NCI-H1417 (cell line): ENCODE measurements at regions not wholly inside any gene's neighbourhood (a gene's known extent, or its start where the extent isn't known, plus 50 kb on each side); places are given as distances from the start of the nearest gene placed in this dataset.
"Not testable (repeated sequence)": the region's sequence is repeated elsewhere in the genome, so short reads cannot be mapped to it uniquely, and the experiment has no call there.

Experiments
- DNase-seq, 3 experiments: peaks; one replicate each; lab custom pipeline; 2025; lab: John Stamatoyannopoulos, UW

DNA sequence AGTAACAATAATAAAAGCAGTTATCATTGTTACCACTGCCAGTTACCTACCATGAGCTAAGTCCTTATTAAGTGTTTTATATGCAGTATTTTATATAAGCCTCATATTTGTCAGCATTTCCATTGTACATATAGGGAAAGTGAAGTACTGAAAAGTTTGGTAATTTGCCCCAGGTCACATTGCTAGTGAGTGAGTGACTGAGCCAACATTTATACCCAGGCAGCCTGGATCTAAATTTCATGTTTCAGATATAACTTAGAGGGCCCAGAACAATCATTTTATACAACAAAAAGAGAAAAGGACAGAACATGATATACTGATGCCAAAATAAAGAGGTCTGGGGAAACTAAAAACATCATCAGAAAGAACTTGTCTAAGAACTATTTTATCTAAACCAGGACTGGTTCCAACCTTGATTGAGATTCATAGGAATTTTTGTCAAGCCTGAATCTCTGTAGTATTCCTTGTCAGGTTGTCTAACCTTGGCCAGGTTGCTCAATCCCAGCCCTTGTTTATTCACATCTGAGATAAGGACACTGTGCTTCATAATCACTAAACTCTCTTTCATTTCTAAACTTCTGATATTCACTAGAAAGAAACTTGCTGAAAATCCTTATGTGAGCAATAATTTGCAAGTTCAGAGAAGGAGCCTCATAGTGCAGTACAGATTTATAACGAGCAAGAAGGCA lies 308.2 kb downstream of the IPMK start:
- no peak for DNase-seq

DNA sequence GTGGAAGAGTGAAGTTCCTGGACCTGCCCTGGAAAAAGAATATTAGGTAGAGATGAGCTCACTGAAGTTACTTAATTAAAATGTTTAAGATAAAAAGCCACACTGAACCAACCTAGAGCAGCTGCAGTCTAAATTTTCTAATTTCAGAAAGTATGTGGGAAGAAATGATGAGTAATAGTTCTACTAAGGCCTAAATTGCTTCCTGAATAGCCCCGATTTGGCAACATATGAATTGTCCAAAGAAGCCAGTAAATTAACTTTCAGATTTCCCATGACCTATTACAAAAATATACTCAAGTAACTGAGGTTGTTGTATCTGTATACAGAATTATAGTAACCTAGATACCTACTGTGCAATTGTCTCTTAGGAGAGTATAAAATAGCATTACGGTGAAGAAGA lies 312.6 kb downstream of the IPMK start:
- no peak for DNase-seq

DNA sequence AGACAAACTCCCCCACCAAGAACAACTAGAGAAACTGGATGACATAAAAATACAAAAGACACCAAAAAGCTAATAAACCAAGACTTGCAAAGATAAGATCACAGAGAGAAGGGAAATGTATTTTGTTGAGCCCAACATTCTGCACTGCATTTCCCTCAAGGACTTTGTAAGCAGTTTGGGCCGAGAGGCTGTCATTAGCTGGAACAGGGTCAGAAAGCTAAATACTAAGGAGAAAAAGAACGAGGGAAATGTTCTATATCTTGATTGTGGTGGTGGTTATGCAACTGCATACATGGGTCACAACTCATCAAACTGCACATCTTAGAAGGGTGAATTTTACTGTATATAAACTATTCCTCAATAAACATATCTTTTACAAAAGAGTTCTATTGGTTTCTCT lies 315.0 kb downstream of the IPMK start:
- no peak for DNase-seq

DNA sequence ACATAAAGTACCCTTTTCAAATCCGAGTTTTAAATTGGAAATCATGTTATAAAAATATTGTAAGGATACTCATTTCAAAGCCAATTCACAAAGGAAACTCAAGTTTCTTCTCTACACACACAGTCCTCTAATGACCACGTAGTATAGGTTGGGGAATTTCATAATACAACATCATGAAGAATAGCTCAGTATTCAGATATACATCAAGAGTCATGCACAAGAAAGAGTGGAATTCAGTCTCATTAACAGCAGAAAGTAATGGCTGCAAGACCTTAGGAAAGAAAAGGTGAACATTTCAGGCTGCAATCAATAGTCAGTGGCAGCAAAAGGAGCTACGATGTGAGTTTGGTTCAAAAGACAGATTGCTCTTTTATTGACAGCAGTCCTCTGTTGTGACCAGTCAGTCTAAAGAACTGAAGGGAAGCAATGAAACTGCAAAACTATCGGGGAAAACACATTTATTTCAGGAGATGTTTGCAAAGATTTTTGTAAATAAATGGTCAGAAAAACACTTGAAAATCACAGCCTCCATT lies 317.2 kb downstream of the IPMK start:
- no peak for DNase-seq

DNA sequence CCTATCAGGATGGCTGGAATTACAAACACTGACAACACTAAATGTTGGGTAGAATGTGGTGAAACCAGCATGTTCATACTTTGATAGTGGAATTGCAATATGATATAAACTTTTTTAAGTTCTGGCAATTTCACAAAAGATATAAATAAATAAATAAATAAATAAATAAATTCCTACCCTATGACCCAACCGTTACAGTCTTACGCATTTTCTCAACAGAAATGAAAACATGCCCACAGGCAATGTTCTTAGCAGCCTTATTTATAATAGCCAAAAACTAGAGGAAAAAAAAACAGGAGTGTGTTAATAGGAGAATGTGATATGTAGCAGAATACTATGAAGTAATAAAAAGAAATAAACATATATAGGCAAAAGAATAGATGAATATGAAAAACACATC lies 318.9 kb downstream of the IPMK start:
- no peak for DNase-seq

DNA sequence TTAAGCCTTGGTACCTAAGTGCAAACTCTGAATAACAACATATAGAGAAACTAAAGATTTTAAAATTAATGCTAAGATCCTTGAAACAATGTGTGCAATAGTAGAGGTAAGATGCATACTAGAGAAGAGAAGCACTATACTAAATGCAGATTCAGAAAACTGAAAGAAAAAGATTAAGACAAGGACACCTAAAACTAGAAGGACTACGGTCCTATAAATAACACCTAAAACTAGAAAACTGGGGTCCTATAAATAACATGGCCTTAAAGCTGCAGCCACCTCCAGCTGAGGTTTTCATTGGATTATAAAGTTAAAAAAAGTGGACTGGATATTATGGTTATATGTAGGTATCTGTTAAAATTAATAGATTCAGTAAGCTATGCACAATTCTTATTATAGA lies 320.9 kb downstream of the IPMK start:
- DNase-seq, result no peak

DNA sequence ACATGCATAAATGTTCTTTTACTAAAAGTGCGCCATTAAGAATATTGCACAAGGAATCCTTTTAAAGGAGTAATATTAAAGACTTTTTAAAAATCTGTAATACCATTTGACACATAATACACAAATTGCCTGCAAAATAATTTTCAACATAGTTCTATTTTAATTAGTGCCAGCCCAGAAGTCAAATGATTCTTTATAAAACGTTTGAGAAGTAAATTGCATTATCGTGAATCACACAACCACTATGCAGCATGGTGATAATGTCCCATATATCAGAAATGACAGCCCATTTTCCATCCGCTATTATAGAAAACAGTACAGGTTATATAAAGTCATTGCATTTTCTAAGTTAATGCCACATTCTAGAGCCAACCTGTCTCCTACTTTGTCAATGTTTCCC lies 324.0 kb downstream of the IPMK start:
- no peak for DNase-seq

DNA sequence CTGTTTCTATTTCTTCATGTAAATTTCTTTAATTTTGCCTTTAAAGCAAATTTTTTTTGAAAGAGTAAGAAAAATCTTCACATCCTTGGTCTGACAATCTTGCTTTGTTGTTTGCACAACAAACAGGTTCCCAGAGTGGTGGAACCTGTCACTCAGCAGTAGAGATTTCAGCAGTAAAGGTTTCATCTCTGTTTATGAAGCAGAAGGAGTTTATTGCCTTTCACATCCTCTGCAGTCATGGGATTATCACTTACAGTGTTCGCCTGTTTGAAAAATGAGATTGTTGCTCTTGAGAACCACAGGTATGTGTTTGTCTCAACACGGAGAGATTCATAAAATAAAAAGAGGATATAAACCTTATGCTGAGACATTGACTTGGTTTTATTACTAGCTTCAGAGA lies 342.6 kb downstream of the IPMK start:
- peak in 1 of 3 experiments; percentile 1 for DNase-seq

DNA sequence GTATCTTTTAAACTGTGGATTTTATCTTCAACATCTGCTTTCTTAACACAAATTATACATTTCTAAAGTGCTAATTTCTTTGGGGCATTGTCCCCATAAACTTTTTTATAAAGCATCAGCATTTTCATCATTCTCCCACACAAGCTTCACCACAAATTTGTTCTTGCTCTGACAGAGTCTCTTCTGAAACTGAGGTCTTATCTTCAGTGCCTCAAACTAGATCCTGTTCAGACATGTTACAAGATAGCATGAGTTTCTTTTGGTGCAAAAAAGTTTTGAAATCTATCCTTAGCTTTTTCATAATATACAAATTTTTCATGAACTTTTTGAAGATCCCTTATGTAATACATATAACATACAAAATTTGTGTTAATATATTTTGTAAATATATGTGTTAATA lies 346.6 kb downstream of the IPMK start:
- DNase-seq, result no peak

DNA sequence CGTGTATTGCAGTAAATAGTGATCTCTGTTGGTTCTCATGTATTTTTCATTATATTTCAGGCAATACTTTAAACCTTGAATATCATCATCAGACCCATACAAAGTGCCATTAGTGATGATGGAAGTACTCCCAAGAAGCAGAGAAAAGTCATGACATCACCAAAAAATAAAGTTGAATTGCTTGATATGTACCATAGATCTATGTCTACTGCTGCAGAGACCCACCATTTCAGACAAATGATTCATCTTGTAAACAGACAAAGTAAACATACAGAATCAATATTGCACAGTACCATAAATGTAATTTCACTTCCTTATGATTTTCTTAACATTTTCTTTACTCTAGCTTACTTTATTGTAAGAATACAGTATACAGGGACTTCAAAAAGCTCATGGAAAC lies 347.8 kb downstream of the IPMK start:
- DNase-seq, result no peak

DNA sequence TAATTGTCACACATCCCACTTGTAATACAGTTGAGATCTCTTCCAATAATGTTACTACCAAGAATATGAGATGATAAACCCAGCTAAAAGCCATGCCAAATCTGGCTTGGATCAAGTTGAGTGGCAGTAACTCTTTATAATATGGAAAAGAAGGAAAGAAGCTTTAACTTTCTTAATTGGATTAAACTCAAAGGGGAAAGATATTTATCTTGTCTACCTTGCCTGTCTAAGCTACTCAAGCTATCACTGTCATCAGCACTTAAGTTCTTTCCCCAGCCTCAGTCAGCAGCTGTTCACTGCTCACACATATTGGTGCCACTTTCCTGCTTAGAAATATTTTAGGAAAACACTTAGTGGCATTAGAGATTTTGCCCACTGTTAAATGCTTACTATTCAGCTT lies 350.7 kb downstream of the IPMK start:
- no peak for DNase-seq

DNA sequence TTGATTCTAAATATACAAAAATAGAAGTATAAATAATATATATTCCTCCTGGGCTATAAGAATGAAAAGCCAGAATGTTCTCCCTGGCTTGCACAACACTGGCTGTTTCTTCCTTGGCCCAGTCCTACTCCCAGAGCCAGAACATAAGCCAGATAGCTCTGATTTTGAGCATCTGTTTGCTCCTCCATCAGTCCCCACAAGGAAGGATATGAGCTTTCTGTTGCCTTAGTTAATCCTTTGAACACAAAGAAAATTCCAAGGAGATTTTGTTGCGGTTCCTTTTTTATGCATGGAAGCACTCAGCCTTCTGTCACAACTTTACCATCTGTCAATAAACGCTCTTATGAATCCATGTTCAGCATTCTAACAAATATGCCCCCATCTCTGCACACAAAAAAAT lies 361.8 kb downstream of the IPMK start:
- DNase-seq, result no peak

DNA sequence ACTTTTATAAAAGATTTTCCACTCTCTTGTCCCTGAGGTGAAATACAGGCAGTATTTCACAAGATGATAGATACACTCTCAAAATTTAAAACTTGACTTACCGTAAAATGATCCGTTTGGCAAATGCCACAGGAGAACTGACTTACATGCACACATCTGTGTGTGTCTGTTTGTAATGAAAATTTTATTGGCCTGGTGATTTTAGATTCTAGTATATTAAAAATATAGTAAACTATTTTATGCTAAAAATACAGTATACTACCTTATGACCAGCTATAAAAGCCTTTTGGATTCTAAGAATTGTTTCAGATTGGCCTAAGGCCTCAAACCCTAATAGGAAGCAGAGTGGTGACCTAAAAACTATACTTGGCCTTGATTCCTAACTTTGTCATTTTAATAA lies 362.7 kb downstream of the IPMK start:
- DNase-seq, result no peak

DNA sequence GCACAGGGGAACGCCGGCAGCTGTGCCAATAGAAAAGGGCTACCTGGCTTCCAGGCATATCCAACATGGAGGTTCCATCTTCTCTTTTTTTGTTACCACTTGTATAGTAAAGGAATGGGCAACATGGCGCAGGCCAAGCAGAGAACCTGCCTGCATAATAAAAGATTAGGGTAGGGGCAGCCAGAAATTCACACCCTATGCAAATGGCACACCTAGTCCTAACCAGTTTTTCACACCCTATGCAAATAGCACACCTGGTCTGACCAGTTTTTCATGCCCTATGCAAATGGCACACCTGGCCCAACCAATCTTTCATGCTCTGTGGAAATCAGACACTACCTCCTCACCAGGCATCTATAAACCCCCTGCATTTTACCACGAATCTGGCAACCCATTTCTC lies 369.5 kb downstream of the IPMK start:
- peak in 1 of 3 experiments; percentile 1 for DNase-seq

DNA sequence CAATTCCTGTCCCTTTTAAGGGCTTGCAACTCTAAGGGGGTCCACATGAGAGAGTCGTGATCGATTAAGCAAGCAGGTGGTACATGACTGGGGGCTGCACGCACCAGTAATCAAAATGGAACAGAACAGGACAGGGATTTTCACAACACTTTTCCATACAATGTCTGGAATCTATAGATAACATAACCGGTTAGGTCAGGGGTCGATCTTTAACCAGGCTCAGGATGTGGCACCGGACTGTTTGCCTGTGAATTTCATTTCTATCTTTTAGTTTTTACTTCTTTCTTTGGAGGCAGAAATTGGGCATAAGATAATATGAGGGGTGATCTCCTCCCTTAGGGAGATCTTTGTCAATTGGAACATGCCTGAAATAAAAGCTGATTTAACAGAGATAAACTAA lies 370.1 kb downstream of the IPMK start:
- DNase-seq, result no peak

DNA sequence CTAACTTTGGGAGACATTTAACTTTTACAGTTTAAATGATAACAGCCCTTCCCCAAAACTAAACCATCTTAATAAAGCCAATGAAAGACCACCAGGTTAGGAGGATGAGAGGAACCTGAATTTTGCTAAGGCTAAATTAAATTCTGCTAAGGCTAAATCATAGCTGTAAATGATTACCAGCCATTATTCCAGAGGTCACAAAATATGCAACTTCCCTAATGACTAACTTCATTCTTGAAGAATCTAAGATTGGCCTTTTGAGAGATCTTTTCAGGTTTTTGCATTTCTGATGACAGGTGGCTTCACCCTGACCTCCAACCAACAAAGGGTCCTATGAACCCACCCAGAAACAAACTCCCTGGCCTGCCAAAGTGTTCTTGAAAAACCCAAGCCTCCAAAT lies 373.3 kb downstream of the IPMK start:
- no peak for DNase-seq

DNA sequence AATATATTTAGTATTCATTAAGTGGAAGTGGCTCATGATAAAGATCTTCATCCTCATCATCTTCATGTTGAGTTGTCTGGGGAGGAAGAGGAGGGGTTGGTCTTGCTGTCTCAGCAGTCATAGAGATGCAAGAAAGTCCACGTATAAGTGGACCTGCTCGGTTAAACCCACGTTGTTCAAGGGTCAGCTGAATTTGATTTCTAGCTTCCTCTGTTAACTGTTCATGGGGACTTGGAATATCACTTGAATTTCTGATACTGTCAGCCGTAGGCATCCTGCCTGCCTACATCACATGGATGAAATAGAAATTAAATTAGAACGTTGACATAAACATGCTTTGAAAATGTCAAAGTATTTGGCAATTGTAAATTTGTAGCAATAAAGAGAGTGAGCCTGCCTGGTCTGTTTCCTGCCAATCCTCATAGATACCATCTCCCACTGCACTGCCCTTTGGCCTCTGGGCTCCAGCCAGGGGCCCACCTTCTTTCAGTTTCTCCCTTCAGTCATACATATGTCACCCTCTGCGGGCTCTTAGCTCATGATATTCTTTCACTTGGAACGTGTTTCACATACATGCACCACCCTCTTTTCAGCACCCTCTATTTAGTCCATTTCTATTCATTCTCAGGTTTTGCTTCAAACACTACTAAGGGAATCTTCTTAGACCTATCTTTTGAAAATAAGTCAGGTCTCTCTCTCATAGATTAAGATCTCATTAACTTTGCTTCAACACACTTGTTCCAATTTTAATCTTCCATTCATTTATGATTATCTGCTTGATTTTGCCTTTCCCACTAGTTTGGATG lies 376.3 kb downstream of the IPMK start:
- no peak for DNase-seq

DNA sequence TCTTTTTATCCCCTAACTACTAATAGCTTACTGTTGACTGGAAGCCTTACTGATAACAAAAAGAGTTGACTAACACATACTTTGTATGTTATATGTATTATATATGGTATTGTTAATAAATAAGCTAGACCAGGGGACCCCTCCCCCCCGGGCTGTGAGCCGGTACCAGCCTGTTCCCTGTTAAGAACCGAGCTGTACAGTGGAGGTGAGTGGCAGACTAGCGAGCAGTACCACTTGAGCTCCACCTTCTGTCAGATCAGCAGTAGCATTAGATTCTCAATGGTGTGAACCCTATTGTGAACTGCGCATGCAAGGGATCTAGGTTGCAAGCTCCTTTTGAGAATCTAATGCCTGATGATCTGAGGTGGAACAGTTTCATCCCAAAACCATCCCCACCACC lies 377.0 kb downstream of the IPMK start:
- DNase-seq, result no peak

DNA sequence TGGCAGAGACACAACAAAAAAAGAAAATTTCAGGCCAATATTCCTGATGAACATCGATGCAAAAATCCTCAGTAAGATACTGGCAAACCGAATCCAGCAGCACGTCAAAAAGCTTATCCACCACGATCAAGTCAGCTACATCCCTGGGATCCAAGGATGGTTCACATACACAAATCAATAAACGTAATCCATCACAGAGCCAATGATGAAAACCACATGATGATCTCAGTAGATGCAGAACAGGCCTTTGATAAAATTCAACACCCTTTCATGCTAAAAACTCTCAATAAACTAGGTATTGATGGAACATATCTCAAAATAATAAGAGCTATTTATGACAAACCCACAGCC lies 382.1 kb downstream of the IPMK start:
- not testable (repeated sequence) for DNase-seq

DNA sequence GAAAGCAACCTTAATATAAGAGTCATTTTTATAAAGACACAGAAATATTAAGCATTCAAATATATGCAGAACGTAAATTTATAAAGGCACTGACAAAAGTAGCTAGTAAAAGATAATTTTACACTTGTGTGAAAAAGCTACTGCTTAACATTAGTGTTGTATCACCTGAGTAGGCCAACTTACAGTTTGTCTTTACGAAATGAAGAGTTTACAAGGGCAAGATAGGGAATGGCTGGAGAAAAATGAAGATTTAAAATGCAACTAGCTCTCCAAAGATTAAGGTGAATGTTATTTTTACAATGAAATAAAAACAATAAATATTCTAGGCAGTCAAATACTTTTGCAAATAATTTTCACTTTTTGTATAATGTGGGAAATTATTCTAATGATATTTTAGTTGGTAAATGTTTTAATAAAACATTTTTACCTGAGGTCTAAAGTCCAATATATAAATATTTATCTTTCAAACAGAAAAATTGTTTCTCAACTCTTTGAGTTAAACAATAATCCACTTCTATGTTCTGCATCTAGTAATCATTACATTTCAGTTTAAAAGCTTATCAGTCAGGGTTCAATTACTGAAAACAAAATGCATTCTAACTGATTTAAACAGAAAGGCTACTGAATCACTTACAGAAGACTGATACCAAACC lies 382.6 kb downstream of the IPMK start:
- no peak for DNase-seq

DNA sequence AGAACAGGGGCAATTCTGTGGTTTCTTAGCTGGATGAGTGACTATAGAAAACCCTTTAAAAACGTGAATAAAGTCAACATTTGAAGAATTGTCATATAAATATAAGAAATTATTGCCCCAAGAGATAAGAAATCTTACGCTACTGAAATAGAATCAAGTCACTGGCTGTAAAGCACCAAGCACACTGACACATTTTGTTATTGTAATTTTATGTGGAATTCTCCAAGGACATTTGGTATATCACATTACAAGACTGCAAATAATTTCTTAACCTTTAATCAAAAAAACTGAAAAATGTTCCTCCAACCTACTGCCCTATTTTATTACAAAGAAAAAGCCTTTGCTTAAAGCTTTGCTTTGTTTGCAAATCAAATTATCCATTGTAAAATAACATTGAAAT lies 383.3 kb downstream of the IPMK start:
- DNase-seq, result no peak

DNA sequence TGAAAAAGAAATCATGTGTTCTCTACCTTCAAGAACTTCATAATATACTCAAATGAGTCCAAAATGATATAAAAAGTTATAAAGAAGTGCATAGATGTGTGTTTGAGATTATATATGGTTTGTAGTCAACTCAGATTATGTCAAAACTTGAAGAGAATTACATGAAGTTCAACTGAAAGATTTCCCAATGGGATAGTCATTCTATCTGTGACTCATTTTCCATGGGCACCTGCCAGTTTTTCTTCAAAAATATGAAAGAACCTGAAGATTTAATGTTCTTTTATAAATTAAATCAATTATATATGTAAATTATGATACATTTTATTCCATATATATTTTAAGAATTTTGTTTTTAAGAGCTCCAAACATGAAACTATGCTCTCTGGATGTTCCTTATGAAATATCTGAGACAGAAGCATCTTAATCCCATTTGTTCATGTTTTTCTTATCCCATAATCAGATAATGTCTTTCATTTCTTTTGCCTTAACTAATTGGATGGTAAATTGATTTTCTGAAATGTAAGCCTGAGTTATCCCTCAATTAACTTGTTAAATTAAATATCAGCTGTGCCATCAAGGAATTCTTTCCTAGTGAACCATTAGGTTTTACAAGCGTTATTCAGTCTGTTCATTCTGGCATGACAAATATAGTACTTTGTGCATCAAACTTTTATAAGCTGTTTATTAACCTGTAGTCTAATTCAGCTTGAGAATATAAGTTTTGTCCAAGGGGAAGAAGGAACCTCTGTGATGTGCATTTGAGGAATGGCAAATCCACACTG lies 387.1 kb downstream of the IPMK start:
- no peak for DNase-seq
